Endothelial cell of umbilical vein (primary cell): ENCODE measurements at regions not wholly inside any gene's neighbourhood (a gene's known extent, or its start where the extent isn't known, plus 50 kb on each side); places are given as distances from the start of the nearest gene placed in this dataset.
A peak's percentile ranks its signal among the peaks of the same experiment; 100 is the strongest.

Experiments
- BruUV-seq: library from RNA; stranded (reverse); fragments of 400-500 nt; replicated peaks from 2 replicates; lab custom pipeline; 2021; lab: Mats Ljungman, UMichigan
- CTCF ChIA-PET: fragments of 300-600, 350-600 bp; sonication (Branson Sonifier 250); formaldehyde crosslinking; loops from one replicate; lab custom pipeline; 2021; ENCODE audit warnings: antibody characterized with exemption, inconsistent platforms; lab: Charles Lee
- POLR2A ChIA-PET: fragments of 300-600, 350-600 bp; sonication (Branson Sonifier 250); formaldehyde crosslinking; loops from one replicate; lab custom pipeline; 2021; ENCODE audit warnings: antibody characterized with exemption, inconsistent platforms; lab: Charles Lee
- DNase-seq: peaks from one replicate; pipeline ENCODE4 v3.0.0-alpha.2; 2011; ENCODE audit warnings: low read depth, low spot score
- FAIRE-seq: peaks from 2 replicates; lab custom pipeline; 2011; peaks lifted over from hg19 to GRCh38; lab: Jason Lieb, UNC
- H2AFZ ChIP-seq: 2 replicates; pipeline ENCODE4 v1.6.0; 2012; ENCODE audit warnings: low read depth, low read length, control low read depth, inconsistent platforms
- H3K27ac ChIP-seq: 2 replicates; pipeline ENCODE4 v1.5.1; 2011; ENCODE audit warnings: low read depth, mild to moderate bottlenecking, control low read depth, low read length, moderate library complexity; ENCODE audit not compliant: insufficient read depth
- H3K27me3 ChIP-seq, 2 experiments: 2 replicates each; pipeline versions ENCODE4 v1.6.0 to v1.6.1; 2011; ENCODE audit warnings: low read length in 2 of 2, mixed read lengths in 1 of 2; ENCODE audit not compliant: control insufficient read depth in 2 of 2, insufficient read depth in 2 of 2
- H3K36me3 ChIP-seq, 2 experiments: 2 replicates in 1 of 2; 3 replicates in 1 of 2; pipeline ENCODE4 v1.5.1; 2011; ENCODE audit warnings: low read length in 2 of 2, mild to moderate bottlenecking in 1 of 2, moderate library complexity in 1 of 2; ENCODE audit not compliant: control insufficient read depth in 2 of 2, insufficient read depth in 2 of 2; ENCODE audit errors: extremely low read depth in 1 of 2
- H3K4me1 ChIP-seq: 3 replicates; pipeline ENCODE4 v1.5.1; 2011; ENCODE audit warnings: mild to moderate bottlenecking, low read length; ENCODE audit not compliant: control insufficient read depth, insufficient read depth; ENCODE audit errors: extremely low read depth
- H3K4me2 ChIP-seq: 2 replicates; pipeline ENCODE4 v1.6.1; 2011; ENCODE audit warnings: low read length, control low read depth, mixed read lengths; ENCODE audit not compliant: insufficient read depth
- H3K4me3 ChIP-seq, 3 experiments: fragments of 200-600 bp in 1 of 3; sonication (generic), shearing (Covaris generic) in 1 of 3; replicated peaks in 1 of 3; 2 replicates each; pipeline ENCODE4 v1.5.1; 2011 to 2016; ENCODE audit warnings: control low read depth in 3 of 3, low read length in 3 of 3, mild to moderate bottlenecking in 2 of 3, inconsistent platforms in 1 of 3, low read depth in 1 of 3, moderate library complexity in 1 of 3; ENCODE audit not compliant: insufficient read depth in 1 of 3
- H3K79me2 ChIP-seq: 2 replicates; pipeline ENCODE4 v1.6.0; 2012; ENCODE audit warnings: low read length, inconsistent platforms; ENCODE audit not compliant: control insufficient read depth, insufficient read depth
- H3K9ac ChIP-seq: replicated peaks from 2 replicates; pipeline ENCODE3; 2011; ENCODE audit warnings: low read length, control low read depth; ENCODE audit not compliant: insufficient read depth; ENCODE audit errors: extremely low read depth
- H3K9me1 ChIP-seq: replicated peaks from 3 replicates; pipeline ENCODE4 v1.6.0; 2011; ENCODE audit warnings: mild to moderate bottlenecking, low read length; ENCODE audit not compliant: control insufficient read depth, insufficient read depth; ENCODE audit errors: extremely low read depth
- H3K9me3 ChIP-seq: replicated peaks from 2 replicates; pipeline ENCODE4 v1.5.1; 2012; ENCODE audit warnings: low read length, inconsistent platforms; ENCODE audit not compliant: control insufficient read depth, insufficient read depth
- H4K20me1 ChIP-seq: replicated peaks from 2 replicates; pipeline ENCODE3; 2011; ENCODE audit warnings: mild to moderate bottlenecking, low read length; ENCODE audit not compliant: control insufficient read depth, insufficient read depth; ENCODE audit errors: extremely low read depth
- EZH2 ChIP-seq: IDR thresholded peaks from 2 replicates; pipeline ENCODE4 v1.6.1; 2012; ENCODE audit warnings: borderline replicate concordance, low read depth, mild to moderate bottlenecking, moderate library complexity, low read length, inconsistent platforms; ENCODE audit not compliant: severe bottlenecking
- FOS ChIP-seq: IDR thresholded peaks from 2 replicates; pipeline ENCODE4 v1.6.1; 2011; ENCODE audit warnings: mild to moderate bottlenecking, low read length, moderate library complexity, borderline replicate concordance; ENCODE audit not compliant: insufficient read depth
- GATA2 ChIP-seq: IDR thresholded peaks from 2 replicates; pipeline ENCODE4 v1.7.0; 2011; ENCODE audit warnings: low read depth, mild to moderate bottlenecking, moderate library complexity, mixed read lengths, low read length; ENCODE audit not compliant: insufficient read length, insufficient read depth
- JUN ChIP-seq: IDR thresholded peaks from 2 replicates; pipeline ENCODE4 v1.6.1; 2011; ENCODE audit warnings: borderline replicate concordance, low read depth; ENCODE audit not compliant: insufficient read length, insufficient read depth
- MAX ChIP-seq: IDR thresholded peaks from 2 replicates; pipeline ENCODE4 v1.6.1; 2011; ENCODE audit not compliant: insufficient read depth, insufficient read length
- MYC ChIP-seq: IDR thresholded peaks from one replicate; pipeline ENCODE4 v1.6.1; 2011; ENCODE audit warnings: mild to moderate bottlenecking, low read depth, low read length
- POLR2A ChIP-seq: IDR thresholded peaks from 2 replicates; pipeline ENCODE4 v1.6.1; 2012; ENCODE audit warnings: low read depth, mild to moderate bottlenecking, control low read depth, low read length
- POLR2AphosphoS5 ChIP-seq: IDR thresholded peaks from 2 replicates; pipeline ENCODE4 v1.6.1; 2012; ENCODE audit warnings: low read depth, mild to moderate bottlenecking, control low read depth, low read length, moderate library complexity; ENCODE audit not compliant: insufficient read depth
- dilution Hi-C: fragments of 300-500 bp; cut with MboI; formaldehyde crosslinking; loops from one replicate; pipeline ENCODE4 v1.15.0; 2019; ENCODE audit warnings: low sequenced_read_pairs; ENCODE audit not compliant: extremely low pct_ligation_motif_present
- intact Hi-C: fragments of 100-400 bp; cut with micrococcal nuclease; formaldehyde crosslinking; loops from one replicate; pipeline ENCODE4 v1.10.0; 2022
- TF ChIP-seq, protein P1 (sequence below), 2 donors: IDR thresholded peaks; 1 replicate in 1 of 2; 2 replicates in 1 of 2; pipeline ENCODE4 v1.5.1; 2011; ENCODE audit warnings: low read length in 2 of 2, mild to moderate bottlenecking in 2 of 2, moderate library complexity in 2 of 2, control low read depth in 1 of 2, inconsistent platforms in 1 of 2, low read depth in 1 of 2; ENCODE audit not compliant: insufficient read depth in 1 of 2; ENCODE audit errors: extremely low read depth in 1 of 2

- dilution Hi-C loops, result no loop called here
- H3K27ac ChIP-seq, result peak overlapping the region; percentile 45
- H3K4me3 ChIP-seq, result no peak overlapping the region
- no peak overlapping the region for H2AFZ ChIP-seq
- H3K79me2 ChIP-seq, result no peaks in the 10 kb centered on the region
- no peaks in the 10 kb centered on the region for H3K36me3 ChIP-seq
- intact Hi-C loops, result no loop called here
- no peaks in the 10 kb centered on the region for H4K20me1 ChIP-seq
- H3K4me2 ChIP-seq, result peak overlapping the region; percentile 36
- H3K9me1 ChIP-seq, result no peaks in the 10 kb centered on the region
- ChIA-PET POLR2A (no interaction called here), CTCF (no interaction called here)
- FAIRE-seq (peak; percentile 93), DNase-seq (peak; percentile 42)
- TF ChIP-seq, protein P1, sequence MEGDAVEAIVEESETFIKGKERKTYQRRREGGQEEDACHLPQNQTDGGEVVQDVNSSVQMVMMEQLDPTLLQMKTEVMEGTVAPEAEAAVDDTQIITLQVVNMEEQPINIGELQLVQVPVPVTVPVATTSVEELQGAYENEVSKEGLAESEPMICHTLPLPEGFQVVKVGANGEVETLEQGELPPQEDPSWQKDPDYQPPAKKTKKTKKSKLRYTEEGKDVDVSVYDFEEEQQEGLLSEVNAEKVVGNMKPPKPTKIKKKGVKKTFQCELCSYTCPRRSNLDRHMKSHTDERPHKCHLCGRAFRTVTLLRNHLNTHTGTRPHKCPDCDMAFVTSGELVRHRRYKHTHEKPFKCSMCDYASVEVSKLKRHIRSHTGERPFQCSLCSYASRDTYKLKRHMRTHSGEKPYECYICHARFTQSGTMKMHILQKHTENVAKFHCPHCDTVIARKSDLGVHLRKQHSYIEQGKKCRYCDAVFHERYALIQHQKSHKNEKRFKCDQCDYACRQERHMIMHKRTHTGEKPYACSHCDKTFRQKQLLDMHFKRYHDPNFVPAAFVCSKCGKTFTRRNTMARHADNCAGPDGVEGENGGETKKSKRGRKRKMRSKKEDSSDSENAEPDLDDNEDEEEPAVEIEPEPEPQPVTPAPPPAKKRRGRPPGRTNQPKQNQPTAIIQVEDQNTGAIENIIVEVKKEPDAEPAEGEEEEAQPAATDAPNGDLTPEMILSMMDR (IDR thresholded peaks at IDR 0.05; ENCODE audit: extremely low read depth in 1 of 2, insufficient read depth in 1 of 2, low read depth in 1 of 2, low read length in 2 of 2), result no peak
- TF ChIP-seq MYC (no peak), FOS (peak; percentile 83), JUN (peak; percentile 92)
- no peak overlapping the region for H3K9ac ChIP-seq
- no peaks in the 10 kb centered on the region for H3K9me3 ChIP-seq
- H3K4me1 ChIP-seq, result peaks cover 12% of the 10 kb centered on the region
- no peaks in the 10 kb centered on the region for H3K27me3 ChIP-seq
- BruUV-seq, result no TSS peak
Observed at GRCh38 chrX:118272242-118272641, 73.7 kb upstream of the WDR44 start.

DNA sequence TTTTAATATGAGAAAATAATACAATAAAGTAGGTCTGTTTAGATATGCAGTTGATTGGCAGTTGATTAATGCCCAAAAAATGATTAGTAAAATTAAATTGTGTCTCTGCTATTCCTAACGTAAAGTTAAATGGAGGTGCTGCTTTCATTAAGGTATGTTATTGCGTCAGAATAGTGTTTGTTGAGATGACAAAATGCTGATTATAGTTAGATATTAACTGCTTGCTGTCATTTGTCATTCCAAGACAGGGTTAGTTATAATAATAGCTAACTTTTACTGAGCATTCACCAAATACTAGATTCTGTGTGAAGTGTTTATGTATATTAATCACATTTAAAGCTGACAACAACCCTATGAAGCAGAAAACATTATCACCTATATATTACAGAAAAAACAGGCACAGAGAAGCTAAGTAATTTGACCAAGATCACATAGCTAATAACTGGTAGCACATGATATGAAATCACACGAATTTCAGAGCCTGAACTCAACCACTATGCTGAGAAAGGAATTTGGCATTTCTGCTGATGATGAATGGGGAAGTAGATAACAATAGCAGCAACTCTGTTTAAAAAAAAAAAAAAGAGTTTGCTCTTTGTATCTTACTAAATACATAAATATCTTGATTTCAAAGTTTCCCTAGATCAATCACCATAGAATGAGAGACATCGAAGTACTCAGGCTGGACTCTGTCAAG, 59.7 kb upstream of the WDR44 start:
- ChIA-PET CTCF (interaction anchor here (1.2 kb wide), 1 partner anchor 32 kb away, joined by 3 read pairs; no protein-coding TSS in a partner anchor), POLR2A (no interaction called here)
- Histone ChIP-seq H2AFZ (no peak overlapping the region), H3K9me3 (no peaks in the 10 kb centered on the region), H3K27ac (no peak overlapping the region), H3K4me3 (no peak overlapping the region), H3K27me3 (no peaks in the 10 kb centered on the region), H3K4me1 (no peaks in the 10 kb centered on the region), H3K79me2 (no peaks in the 10 kb centered on the region), H3K9me1 (no peaks in the 10 kb centered on the region), H3K4me2 (no peak overlapping the region), H3K36me3 (no peaks in the 10 kb centered on the region), H3K9ac (no peak overlapping the region), H4K20me1 (no peaks in the 10 kb centered on the region)
- no TSS peak for BruUV-seq
- DNase-seq (no peak), FAIRE-seq (no peak)
- TF ChIP-seq, protein P1 (IDR thresholded peaks at IDR 0.05; ENCODE audit: extremely low read depth in 1 of 2, insufficient read depth in 1 of 2, low read depth in 1 of 2, low read length in 2 of 2), result no peak
- no peak for TF ChIP-seq JUN
- TF ChIP-seq MAX, result no peak
- TF ChIP-seq POLR2AphosphoS5, result no peak
- no peak for TF ChIP-seq EZH2
- TF ChIP-seq POLR2A, result no peak
- no peak for TF ChIP-seq GATA2
- no peak for TF ChIP-seq MYC
- TF ChIP-seq FOS, result no peak
- dilution Hi-C loops (no loop called here), intact Hi-C loops (no loop called here)
